Natural killer cell (primary cell): ENCODE measurements at regions not wholly inside any gene's neighbourhood (a gene's known extent, or its start where the extent isn't known, plus 50 kb on each side); places are given as distances from the start of the nearest gene placed in this dataset.

Experiments used
- ATAC-seq, 3 donors: fragments of 150-1000 bp in 2 of 3; fragments of 200-7000 bp in 1 of 3; cut with Tn5 transposase; 1 replicate in 1 of 3; 2 replicates in 2 of 3; pipeline ENCODE4 v1.10.0; 2021; ENCODE audit warnings: mild to moderate bottlenecking in 2 of 3, moderate library complexity in 2 of 3
- DNase-seq, 2 donors: peaks; one replicate each; pipeline versions ENCODE4 v3.0.0 to v3.0.0-alpha.2; 2013 to 2021; ENCODE audit warnings: mixed read lengths in 1 of 2
- H3K27ac ChIP-seq: one replicate; pipeline ENCODE4 v1.5.1; 2013; ENCODE audit warnings: mild to moderate bottlenecking, low read length
- H3K27me3 ChIP-seq: one replicate; pipeline ENCODE4 v1.6.1; 2013; ENCODE audit warnings: low read length; ENCODE audit not compliant: control insufficient read depth, insufficient read depth
- H3K36me3 ChIP-seq: one replicate; pipeline ENCODE4 v1.6.1; 2013; ENCODE audit warnings: low read length; ENCODE audit not compliant: control insufficient read depth, insufficient read depth
- H3K4me1 ChIP-seq: one replicate; pipeline ENCODE4 v1.6.1; 2013; ENCODE audit warnings: low read length; ENCODE audit not compliant: control insufficient read depth, insufficient read depth
- H3K4me3 ChIP-seq: one replicate; pipeline ENCODE4 v1.5.1; 2013; ENCODE audit warnings: low read length
- H3K9me3 ChIP-seq: one replicate; pipeline ENCODE4 v1.6.1; 2013; ENCODE audit warnings: low read length; ENCODE audit not compliant: control insufficient read depth, insufficient read depth
- H3K27ac Mint-ChIP-seq, 2 donors: one replicate each; pipeline ENCODE4 v1.8.0; 2022; ENCODE audit warnings: mild to moderate bottlenecking in 2 of 2, mixed read lengths in 2 of 2, moderate library complexity in 1 of 2
- H3K27me3 Mint-ChIP-seq, 2 donors: one replicate each; pipeline ENCODE4 v1.8.0; 2022; ENCODE audit warnings: low read depth in 2 of 2, mixed read lengths in 2 of 2
- H3K36me3 Mint-ChIP-seq: one replicate; pipeline ENCODE4 v1.8.0; 2022; ENCODE audit warnings: mixed read lengths
- H3K4me1 Mint-ChIP-seq, 2 donors: one replicate each; pipeline ENCODE4 v1.8.0; 2022; ENCODE audit warnings: mixed read lengths in 2 of 2
- H3K4me3 Mint-ChIP-seq: one replicate; pipeline ENCODE4 v1.8.0; 2022; ENCODE audit warnings: mild to moderate bottlenecking, moderate library complexity, mixed read lengths
- H3K9me3 Mint-ChIP-seq, 2 donors: one replicate each; pipeline ENCODE4 v1.8.0; 2022; ENCODE audit warnings: mixed read lengths in 2 of 2
- CTCF ChIP-seq: fragments of 200-600 bp; IDR thresholded peaks from one replicate; pipeline ENCODE4 v1.8.0; 2022; ENCODE audit warnings: antibody characterized with exemption
- WGBS: methylation state at CpG from one replicate; pipeline ENCODE4 v1.1.7; 2013; ENCODE audit warnings: missing lambda C conversion rate; ENCODE audit not compliant: insufficient coverage; 5-methylcytosine and 5-hydroxymethylcytosine counted together
- intact Hi-C: fragments of 100-400 bp; cut with micrococcal nuclease; formaldehyde crosslinking; loops from one replicate; pipeline ENCODE4 v1.14.2; 2022

- Mint-ChIP-seq H3K9me3 (peaks cover 5 to 8% of the 10 kb centered on the region in 2 donors), H3K36me3 (peaks cover 7% of the 10 kb centered on the region), H3K4me3 (no peak overlapping the region), H3K27ac (no peak overlapping the region), H3K4me1 (no peaks in the 10 kb centered on the region), H3K27me3 (no peaks in the 10 kb centered on the region)
- Histone ChIP-seq H3K27me3 (no peaks in the 10 kb centered on the region), H3K9me3 (no peaks in the 10 kb centered on the region), H3K4me1 (no peaks in the 10 kb centered on the region), H3K27ac (no peak overlapping the region), H3K36me3 (no peaks in the 10 kb centered on the region), H3K4me3 (no peak overlapping the region)
- no CpG with 5 or more reads among the region's 1 CpG for WGBS
- intact Hi-C loops: no loop called here
- no peak for TF ChIP-seq CTCF
- DNase-seq: no peak
- ATAC-seq: no peak
Measured at GRCh38 chr1:102699524-102699923, 408.8 kb downstream of the COL11A1 start.

- 83% methylated on average over 1 of the region's 1 CpG for WGBS
- ATAC-seq (no peak), DNase-seq (no peak)
- Mint-ChIP-seq H3K27me3 (no peaks in the 10 kb centered on the region), H3K9me3 (peaks cover 8 to 10% of the 10 kb centered on the region in 2 donors), H3K36me3 (peaks cover 12% of the 10 kb centered on the region), H3K4me1 (no peaks in the 10 kb centered on the region), H3K27ac (no peak overlapping the region), H3K4me3 (no peak overlapping the region)
- intact Hi-C loops: no loop called here
- Histone ChIP-seq H3K9me3 (no peaks in the 10 kb centered on the region), H3K27me3 (no peaks in the 10 kb centered on the region), H3K4me1 (no peaks in the 10 kb centered on the region), H3K4me3 (no peak overlapping the region), H3K27ac (no peak overlapping the region), H3K36me3 (no peaks in the 10 kb centered on the region)
- no peak for TF ChIP-seq CTCF
Measured at GRCh38 chr1:102693345-102693744, 415.0 kb downstream of the COL11A1 start.

- ATAC-seq (no peak), DNase-seq (no peak)
- H3K27ac ChIP-seq: no peak overlapping the region
- no peaks in the 10 kb centered on the region for H3K9me3 ChIP-seq
- H3K27ac Mint-ChIP-seq: no peak overlapping the region
- no peaks in the 10 kb centered on the region for H3K4me1 ChIP-seq
- WGBS: 65% methylated on average over 1 of the region's 1 CpG
- no peaks in the 10 kb centered on the region for H3K36me3 ChIP-seq
- intact Hi-C loops: no loop called here
- no peak overlapping the region for H3K4me3 ChIP-seq
- H3K27me3 ChIP-seq: no peaks in the 10 kb centered on the region
- peaks cover 20% of the 10 kb centered on the region for H3K36me3 Mint-ChIP-seq
- peaks cover 5 to 11% of the 10 kb centered on the region in 2 donors for H3K9me3 Mint-ChIP-seq
- no peaks in the 10 kb centered on the region for H3K27me3 Mint-ChIP-seq
- TF ChIP-seq CTCF: no peak
- H3K4me1 Mint-ChIP-seq: no peaks in the 10 kb centered on the region
- no peak overlapping the region for H3K4me3 Mint-ChIP-seq
Measured at GRCh38 chr1:102691592-102692090, 416.7 kb downstream of the COL11A1 start.

GRCh38 chr1:102687383-102687782 is 420.9 kb downstream of the COL11A1 start:
- no peaks in the 10 kb centered on the region for H3K36me3 ChIP-seq
- WGBS: 72% methylated on average over 2 of the region's 2 CpGs
- H3K27ac Mint-ChIP-seq: no peak overlapping the region

More at GRCh38 chr1:102687383-102687782, 420.9 kb downstream of the COL11A1 start:
- Histone ChIP-seq H3K4me1 (no peaks in the 10 kb centered on the region), H3K27me3 (no peaks in the 10 kb centered on the region), H3K4me3 (no peak overlapping the region), H3K9me3 (no peaks in the 10 kb centered on the region), H3K27ac (no peak overlapping the region)
- ATAC-seq: no peak
- Mint-ChIP-seq H3K4me1 (no peaks in the 10 kb centered on the region), H3K27me3 (no peaks in the 10 kb centered on the region), H3K9me3 (peaks cover 10 to 12% of the 10 kb centered on the region in 2 donors), H3K36me3 (peaks cover 12% of the 10 kb centered on the region), H3K4me3 (no peak overlapping the region)
- intact Hi-C loops: no loop called here
- DNase-seq: no peak
- no peak for TF ChIP-seq CTCF
